Choroid plexus epithelial cell (primary cell): ENCODE measurements at regions not wholly inside any gene's neighbourhood (a gene's known extent, or its start where the extent isn't known, plus 50 kb on each side); places are given as distances from the start of the nearest gene placed in this dataset.
"Not testable (repeated sequence)": the region's sequence is repeated elsewhere in the genome, so short reads cannot be mapped to it uniquely, and the experiment has no call there.

Experiments
- DNase-seq: peaks from one replicate; pipeline ENCODE4 v3.0.0-alpha.2; 2010; ENCODE audit warnings: low read depth
- H3K4me3 ChIP-seq: 2 replicates; pipeline ENCODE4 v1.5.1; 2011; ENCODE audit warnings: low read depth, mild to moderate bottlenecking, control low read depth, low read length, moderate library complexity
- TF ChIP-seq, protein P1 (sequence below): conservative IDR thresholded peaks from 2 replicates; pipeline ENCODE4 v1.5.1; 2011; ENCODE audit warnings: low read depth, mild to moderate bottlenecking, control low read depth, inconsistent platforms, low read length, moderate library complexity

DNA sequence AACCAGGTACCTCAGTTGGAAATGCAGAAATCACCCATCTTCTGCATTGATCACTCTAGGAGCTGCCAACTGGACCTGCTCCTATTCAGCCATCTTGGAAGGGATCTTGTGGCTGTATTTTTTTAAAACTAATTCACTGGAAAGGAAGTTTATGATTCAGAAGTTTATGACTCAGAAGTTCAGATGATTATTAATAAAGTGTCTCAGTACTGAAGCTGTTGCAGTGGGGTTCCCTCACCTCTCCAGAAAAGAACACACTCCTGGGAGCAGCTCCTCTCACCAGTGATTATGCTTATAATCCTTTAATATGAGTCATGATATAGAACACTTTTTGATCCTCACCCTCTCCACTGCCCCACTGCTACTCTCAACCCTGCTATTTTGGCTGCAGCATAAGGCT is 291.2 kb upstream of the HS3ST5 start:
- no peak overlapping the region for H3K4me3 ChIP-seq
- DNase-seq: no peak
- TF ChIP-seq, protein P1, sequence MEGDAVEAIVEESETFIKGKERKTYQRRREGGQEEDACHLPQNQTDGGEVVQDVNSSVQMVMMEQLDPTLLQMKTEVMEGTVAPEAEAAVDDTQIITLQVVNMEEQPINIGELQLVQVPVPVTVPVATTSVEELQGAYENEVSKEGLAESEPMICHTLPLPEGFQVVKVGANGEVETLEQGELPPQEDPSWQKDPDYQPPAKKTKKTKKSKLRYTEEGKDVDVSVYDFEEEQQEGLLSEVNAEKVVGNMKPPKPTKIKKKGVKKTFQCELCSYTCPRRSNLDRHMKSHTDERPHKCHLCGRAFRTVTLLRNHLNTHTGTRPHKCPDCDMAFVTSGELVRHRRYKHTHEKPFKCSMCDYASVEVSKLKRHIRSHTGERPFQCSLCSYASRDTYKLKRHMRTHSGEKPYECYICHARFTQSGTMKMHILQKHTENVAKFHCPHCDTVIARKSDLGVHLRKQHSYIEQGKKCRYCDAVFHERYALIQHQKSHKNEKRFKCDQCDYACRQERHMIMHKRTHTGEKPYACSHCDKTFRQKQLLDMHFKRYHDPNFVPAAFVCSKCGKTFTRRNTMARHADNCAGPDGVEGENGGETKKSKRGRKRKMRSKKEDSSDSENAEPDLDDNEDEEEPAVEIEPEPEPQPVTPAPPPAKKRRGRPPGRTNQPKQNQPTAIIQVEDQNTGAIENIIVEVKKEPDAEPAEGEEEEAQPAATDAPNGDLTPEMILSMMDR: no peak

- not testable (repeated sequence) for H3K4me3 ChIP-seq, DNase-seq
Observed at GRCh38 chr6:114626226-114626625, 283.4 kb upstream of the HS3ST5 start.

GRCh38 chr6:114619621-114620200 is 276.9 kb upstream of the HS3ST5 start:
- DNase-seq: no peak
- TF ChIP-seq, protein P1: no peak
- no peak overlapping the region for H3K4me3 ChIP-seq

- TF ChIP-seq, protein P1: no peak
- no peak overlapping the region for H3K4me3 ChIP-seq
- no peak for DNase-seq
Observed at GRCh38 chr6:114611696-114612095, 268.9 kb upstream of the HS3ST5 start.

GRCh38 chr6:114608091-114608490 is 265.3 kb upstream of the HS3ST5 start:
- no peak overlapping the region for H3K4me3 ChIP-seq
- TF ChIP-seq, protein P1: no peak
- no peak for DNase-seq

- no peak for DNase-seq
- TF ChIP-seq, protein P1: no peak
- H3K4me3 ChIP-seq: no peak overlapping the region
Observed at GRCh38 chr6:114605656-114606055, 262.8 kb upstream of the HS3ST5 start.

GRCh38 chr6:114600381-114600780 is 257.6 kb upstream of the HS3ST5 start:
- TF ChIP-seq, protein P1: no peak
- H3K4me3 ChIP-seq: no peak overlapping the region
- no peak for DNase-seq
